H1 (cell line): ENCODE measurements at regions not wholly inside any gene's neighbourhood (a gene's known extent, or its start where the extent isn't known, plus 50 kb on each side); places are given as distances from the start of the nearest gene placed in this dataset.

Experiments
- CTCF ChIA-PET: fragments of 300-600 bp; sonication (Branson Sonifier 250); formaldehyde crosslinking; loops from one replicate; lab custom pipeline; 2021; ENCODE audit not compliant: partially characterized antibody; lab: Charles Lee
- POLR2A ChIA-PET: fragments of 300-600 bp; sonication (Branson Sonifier 250); formaldehyde crosslinking; loops from one replicate; lab custom pipeline; 2021; ENCODE audit warnings: inconsistent platforms; ENCODE audit not compliant: partially characterized antibody; lab: Charles Lee
- DNase-seq, 2 experiments: peaks; one replicate each; pipeline versions ENCODE4 v3.0.0 to v3.0.0-alpha.2; 2010 to 2022; ENCODE audit warnings: low spot score in 2 of 2, low read depth in 1 of 2, mixed read lengths in 1 of 2
- FAIRE-seq: peaks from 2 replicates; lab custom pipeline; 2011; peaks lifted over from hg19 to GRCh38; lab: Jason Lieb, UNC
- H2AFZ ChIP-seq: 2 replicates; pipeline ENCODE4 v1.8.1; 2012; ENCODE audit warnings: low read length, inconsistent platforms
- H2AK5ac ChIP-seq: 2 replicates; pipeline ENCODE4 v1.6.1; 2013; ENCODE audit warnings: low read depth, low read length
- H2BK120ac ChIP-seq: replicated peaks from 2 replicates; pipeline ENCODE3; 2013; ENCODE audit warnings: low read depth, low read length, inconsistent platforms
- H2BK12ac ChIP-seq: 2 replicates; pipeline ENCODE4 v1.6.1; 2013; ENCODE audit warnings: low read depth, low read length
- H2BK15ac ChIP-seq: 2 replicates; pipeline ENCODE4 v1.6.1; 2013; ENCODE audit warnings: low read length
- H2BK20ac ChIP-seq: 2 replicates; pipeline ENCODE4 v1.6.1; 2013; ENCODE audit warnings: low read length
- H2BK5ac ChIP-seq: 2 replicates; pipeline ENCODE4 v1.6.1; 2013; ENCODE audit warnings: low read depth, low read length
- H3K14ac ChIP-seq: 2 replicates; pipeline ENCODE4 v1.6.1; 2013; ENCODE audit warnings: inconsistent platforms; ENCODE audit not compliant: insufficient read length
- H3K18ac ChIP-seq: 2 replicates; pipeline ENCODE4 v1.6.1; 2013; ENCODE audit warnings: low read length; ENCODE audit errors: extremely low read depth
- H3K23ac ChIP-seq: 2 replicates; pipeline ENCODE4 v1.6.1; 2013; ENCODE audit warnings: inconsistent platforms; ENCODE audit not compliant: insufficient read length
- H3K23me2 ChIP-seq: 2 replicates; pipeline ENCODE4 v1.6.1; 2013; ENCODE audit warnings: low read depth, low read length
- H3K27ac ChIP-seq: 2 replicates; pipeline ENCODE4 v1.6.1; 2011; ENCODE audit warnings: low read depth, low read length, inconsistent platforms
- H3K27me3 ChIP-seq, 4 experiments: replicated peaks in 1 of 4; 1 replicate in 1 of 4; 2 replicates in 3 of 4; pipeline versions ENCODE4 v1.6.1 to v1.8.1; 2011 to 2013; ENCODE audit warnings: low read length in 3 of 4, mild to moderate bottlenecking in 3 of 4, inconsistent platforms in 2 of 4, mixed read lengths in 2 of 4, moderate library complexity in 1 of 4; ENCODE audit not compliant: control insufficient read depth in 3 of 4, insufficient read depth in 3 of 4; ENCODE audit errors: extremely low read depth in 1 of 4
- H3K36me3 ChIP-seq, 4 experiments: 2 replicates each; pipeline versions ENCODE4 v1.6.1 to v1.8.1; 2011 to 2013; ENCODE audit warnings: mild to moderate bottlenecking in 4 of 4, low read length in 3 of 4, moderate library complexity in 2 of 4, control low read depth in 1 of 4, inconsistent platforms in 1 of 4; ENCODE audit not compliant: insufficient read depth in 4 of 4, control insufficient read depth in 2 of 4
- H3K4ac ChIP-seq: replicated peaks from 2 replicates; pipeline ENCODE3; 2013; ENCODE audit warnings: low read length, low read depth, mixed read lengths, inconsistent platforms; ENCODE audit not compliant: insufficient read length
- H3K4me1 ChIP-seq, 4 experiments: replicated peaks in 1 of 4; 1 replicate in 1 of 4; 2 replicates in 3 of 4; pipeline versions ENCODE4 v1.6.1 to v1.8.1; 2011 to 2013; ENCODE audit warnings: low read length in 3 of 4, inconsistent platforms in 2 of 4, mixed read lengths in 1 of 4; ENCODE audit not compliant: insufficient read depth in 4 of 4, control insufficient read depth in 3 of 4
- H3K4me2 ChIP-seq, 2 experiments: 2 replicates each; pipeline versions ENCODE4 v1.6.1 to v1.8.1; 2011 to 2013; ENCODE audit warnings: low read depth in 2 of 2, low read length in 2 of 2, control low read depth in 1 of 2, inconsistent platforms in 1 of 2, mild to moderate bottlenecking in 1 of 2; ENCODE audit not compliant: insufficient read depth in 1 of 2
- H3K4me3 ChIP-seq, 4 experiments: fragments of 200-600, 300-600 bp in 1 of 4; sonication (generic), shearing (Covaris generic), sonication (Bioruptor Twin) in 1 of 4; 2 replicates each; pipeline versions ENCODE4 v1.5.1 to v1.8.1; 2011 to 2016; ENCODE audit warnings: low read length in 4 of 4, low read depth in 3 of 4, control low read depth in 2 of 4, inconsistent platforms in 2 of 4, mild to moderate bottlenecking in 2 of 4, mixed read lengths in 1 of 4, moderate library complexity in 1 of 4; ENCODE audit not compliant: insufficient read depth in 2 of 4; ENCODE audit errors: extremely low read depth in 1 of 4
- H3K56ac ChIP-seq: replicated peaks from 2 replicates; pipeline ENCODE3; 2013; ENCODE audit warnings: low read depth, mild to moderate bottlenecking, mixed read lengths, low read length, inconsistent platforms; ENCODE audit not compliant: insufficient read length
- H3K79me1 ChIP-seq: 2 replicates; pipeline ENCODE4 v1.6.1; 2013; ENCODE audit warnings: low read depth, low read length, control low read depth
- H3K79me2 ChIP-seq, 2 experiments: 2 replicates each; pipeline versions ENCODE4 v1.6.1 to v1.8.1; 2012 to 2013; ENCODE audit warnings: low read length in 2 of 2, mild to moderate bottlenecking in 2 of 2, inconsistent platforms in 1 of 2; ENCODE audit not compliant: insufficient read depth in 2 of 2, control insufficient read depth in 1 of 2
- H3K9ac ChIP-seq, 4 experiments: replicated peaks in 1 of 4; 1 replicate in 1 of 4; 2 replicates in 3 of 4; pipeline versions ENCODE4 v1.6.1 to v1.8.1; 2011 to 2013; ENCODE audit warnings: low read depth in 3 of 4, low read length in 3 of 4, control low read depth in 2 of 4, mild to moderate bottlenecking in 2 of 4, moderate library complexity in 2 of 4, inconsistent platforms in 1 of 4; ENCODE audit errors: extremely low read depth in 1 of 4
- H3K9me3 ChIP-seq, 2 experiments: 2 replicates each; pipeline versions ENCODE4 v1.6.1 to v1.8.1; 2012 to 2013; ENCODE audit warnings: mild to moderate bottlenecking in 2 of 2, moderate library complexity in 2 of 2, control low read depth in 1 of 2, inconsistent platforms in 1 of 2, low read depth in 1 of 2, low read length in 1 of 2, mixed read lengths in 1 of 2; ENCODE audit not compliant: insufficient read depth in 2 of 2
- H4K20me1 ChIP-seq, 2 experiments: replicated peaks in 1 of 2; 2 replicates each; pipeline versions ENCODE3 to v1.8.1; 2011 to 2013; ENCODE audit warnings: inconsistent platforms in 2 of 2, low read length in 2 of 2, mild to moderate bottlenecking in 1 of 2; ENCODE audit not compliant: insufficient read depth in 2 of 2, control insufficient read depth in 1 of 2
- H4K5ac ChIP-seq: 2 replicates; pipeline ENCODE4 v1.6.1; 2013; ENCODE audit warnings: low read length, low read depth, mixed read lengths, inconsistent platforms; ENCODE audit not compliant: insufficient read length
- H4K8ac ChIP-seq: 2 replicates; pipeline ENCODE4 v1.8.0; 2013; ENCODE audit warnings: mild to moderate bottlenecking, moderate library complexity, low read length, inconsistent platforms; ENCODE audit not compliant: insufficient read depth; ENCODE audit errors: extremely low read depth
- H4K91ac ChIP-seq: replicated peaks from 2 replicates; pipeline ENCODE3; 2013; ENCODE audit warnings: low read length, mixed read lengths, inconsistent platforms; ENCODE audit not compliant: insufficient read length
- CBX5 ChIP-seq: fragments of 300-800, 300-1000 bp; sonication (generic); IDR thresholded peaks from 2 replicates; pipeline ENCODE4 v1.7.1; 2016; ENCODE audit warnings: antibody characterized with exemption, low read length, low read depth
- EP300 ChIP-seq, 2 experiments: IDR thresholded peaks; 1 replicate in 1 of 2; 2 replicates in 1 of 2; pipeline ENCODE4 v1.6.1; 2011 to 2012; ENCODE audit warnings: low read depth in 2 of 2, low read length in 2 of 2, mild to moderate bottlenecking in 2 of 2, borderline replicate concordance in 1 of 2, inconsistent platforms in 1 of 2, moderate library complexity in 1 of 2
- NANOG ChIP-seq: IDR thresholded peaks from 2 replicates; pipeline ENCODE4 v1.6.1; 2011; ENCODE audit warnings: low read length, low read depth, mild to moderate bottlenecking, inconsistent platforms; ENCODE audit not compliant: insufficient read depth, poor library complexity, severe bottlenecking
- POU5F1 ChIP-seq: IDR thresholded peaks from 2 replicates; pipeline ENCODE4 v1.6.1; 2011; ENCODE audit warnings: low read depth, mild to moderate bottlenecking, low read length, moderate library complexity
- RNF2 ChIP-seq: fragments of 200-900, 300-1000 bp; sonication (generic); IDR thresholded peaks from 2 replicates; pipeline ENCODE4 v1.7.1; 2016; ENCODE audit warnings: borderline replicate concordance, low read depth, mild to moderate bottlenecking, antibody characterized with exemption, low read length; ENCODE audit not compliant: poor library complexity, severe bottlenecking; ENCODE audit errors: missing control alignments
- RXRA ChIP-seq: IDR thresholded peaks from 2 replicates; pipeline ENCODE4 v1.6.1; 2011; ENCODE audit warnings: low read depth, mild to moderate bottlenecking, low read length, moderate library complexity; ENCODE audit not compliant: insufficient read depth
- SIX5 ChIP-seq: IDR thresholded peaks from 2 replicates; pipeline ENCODE4 v1.6.1; 2011; ENCODE audit warnings: mild to moderate bottlenecking, low read depth, low read length
- WGBS, 2 experiments: shearing (Covaris generic) in 1 of 2; methylation state at CpG; one replicate each; pipeline versions ENCODE4 v1.1.6 to v1.1.7; 2013 to 2015; ENCODE audit warnings: low lambda C conversion rate in 2 of 2, mixed read lengths in 2 of 2, inconsistent platforms in 1 of 2, low coverage in 1 of 2, missing lambda C conversion rate in 1 of 2; ENCODE audit not compliant: insufficient replicate concordance in 2 of 2, insufficient coverage in 1 of 2, insufficient read length in 1 of 2; ENCODE audit errors: extremely low coverage in 1 of 2, missing lambda C conversion rate in 1 of 2; 5-methylcytosine and 5-hydroxymethylcytosine counted together

DNA sequence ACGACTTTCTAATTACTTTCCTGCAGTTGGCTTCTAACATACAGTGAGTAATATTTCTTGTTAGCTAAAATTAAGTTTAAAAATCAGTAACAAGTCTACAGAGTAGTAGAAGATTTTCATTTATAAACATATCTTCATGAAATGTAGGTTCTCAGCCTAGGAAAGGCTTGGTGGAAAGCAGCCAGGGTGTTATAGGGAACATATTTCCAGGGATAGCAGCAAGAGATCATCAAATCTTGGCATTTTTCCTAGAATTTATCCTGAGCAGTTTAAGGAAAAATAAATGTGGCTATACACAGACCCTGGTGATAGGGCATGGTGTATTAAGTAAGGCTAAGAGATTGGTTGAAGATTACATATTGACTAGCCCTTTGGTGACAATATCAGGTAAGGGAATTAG, 203.5 kb upstream of the NEGR1 start:
- H3K36me3 ChIP-seq, result no peaks in the 10 kb centered on the region
- 79% methylated on average over 1 of the region's 1 CpG; no CpG with 5 or more reads in 1 of the 2 experiments for WGBS, 2 experiments
- CTCF ChIA-PET, result interaction anchor here (0.5 kb wide), 1 partner anchor 1174 kb away, joined by 3 read pairs; no protein-coding TSS in a partner anchor

More for the DNA sequence above, 203.5 kb upstream of the NEGR1 start:
- Histone ChIP-seq H3K27ac (no peak overlapping the region), H3K18ac (no peak overlapping the region), H2BK20ac (no peak overlapping the region), H2BK120ac (no peak overlapping the region), H2BK5ac (no peak overlapping the region), H3K79me2 (no peaks in the 10 kb centered on the region), H3K9ac (no peak overlapping the region), H3K4me3 (no peak overlapping the region), H2AK5ac (no peak overlapping the region), H3K23ac (no peak overlapping the region), H3K4me1 (no peaks in the 10 kb centered on the region), H3K9me3 (no peaks in the 10 kb centered on the region), H3K79me1 (no peaks in the 10 kb centered on the region), H3K23me2 (no peaks in the 10 kb centered on the region), H3K14ac (no peak overlapping the region), H2BK15ac (no peak overlapping the region), H4K5ac (no peak overlapping the region), H3K27me3 (no peaks in the 10 kb centered on the region), H2BK12ac (no peak overlapping the region), H3K4me2 (no peak overlapping the region), H4K91ac (no peak overlapping the region), H4K8ac (no peak overlapping the region), H2AFZ (0 out of 2 replicates have a peak overlapping the region, but pooled peaks have one; percentile 16), H4K20me1 (no peaks in the 10 kb centered on the region), H3K56ac (no peak overlapping the region), H3K4ac (no peak overlapping the region)
- no peak for FAIRE-seq
- no peak for DNase-seq
- POLR2A ChIA-PET, result no interaction called here
- TF ChIP-seq CBX5 (no peak), SIX5 (no peak), RNF2 (no peak), RXRA (no peak), NANOG (no peak), POU5F1 (no peak), EP300 (IDR thresholded peaks at IDR 0.05; ENCODE audit: borderline replicate concordance in 1 of 2, low read depth in 2 of 2, low read length in 2 of 2) (no peak)
